OCI-LY1 (cell line): ENCODE measurements at regions not wholly inside any gene's neighbourhood (a gene's known extent, or its start where the extent isn't known, plus 50 kb on each side); places are given as distances from the start of the nearest gene placed in this dataset.

Source experiments
- EZH2 ChIP-seq: fragments of 200-600 bp; sonication (generic), shearing (Covaris generic); IDR thresholded peaks from 2 replicates; pipeline ENCODE4 v1.8.0; 2017; ENCODE audit warnings: borderline replicate concordance, mixed run types, mild to moderate bottlenecking, antibody characterized with exemption, low read length, moderate library complexity, mixed read lengths
- TF ChIP-seq, protein P1 (sequence below): fragments of 200-600 bp; sonication (generic), shearing (Covaris generic); IDR thresholded peaks from 2 replicates; pipeline ENCODE4 v1.5.1; 2017; ENCODE audit warnings: mild to moderate bottlenecking, antibody characterized with exemption, low read length, moderate library complexity, mixed read lengths

DNA sequence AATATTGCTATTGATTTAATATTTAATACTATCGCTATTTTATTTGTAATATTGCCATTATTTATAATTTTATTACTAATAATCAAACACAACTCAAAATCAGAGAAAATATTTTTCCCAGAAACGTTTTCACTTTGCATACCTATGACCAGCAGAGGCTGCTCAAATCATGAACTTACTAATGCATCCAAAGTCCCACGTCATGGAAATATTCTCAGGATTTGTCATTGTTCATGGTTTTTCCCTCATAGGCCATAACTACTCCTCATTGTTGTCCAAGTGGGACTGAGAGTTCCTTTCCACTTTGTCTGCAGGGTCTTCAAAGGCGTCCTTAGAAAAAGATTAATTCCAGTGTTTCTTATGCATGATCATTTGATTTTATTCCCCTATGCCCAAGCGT lies 344.8 kb downstream of the THBS2 start:
- TF ChIP-seq, protein P1, sequence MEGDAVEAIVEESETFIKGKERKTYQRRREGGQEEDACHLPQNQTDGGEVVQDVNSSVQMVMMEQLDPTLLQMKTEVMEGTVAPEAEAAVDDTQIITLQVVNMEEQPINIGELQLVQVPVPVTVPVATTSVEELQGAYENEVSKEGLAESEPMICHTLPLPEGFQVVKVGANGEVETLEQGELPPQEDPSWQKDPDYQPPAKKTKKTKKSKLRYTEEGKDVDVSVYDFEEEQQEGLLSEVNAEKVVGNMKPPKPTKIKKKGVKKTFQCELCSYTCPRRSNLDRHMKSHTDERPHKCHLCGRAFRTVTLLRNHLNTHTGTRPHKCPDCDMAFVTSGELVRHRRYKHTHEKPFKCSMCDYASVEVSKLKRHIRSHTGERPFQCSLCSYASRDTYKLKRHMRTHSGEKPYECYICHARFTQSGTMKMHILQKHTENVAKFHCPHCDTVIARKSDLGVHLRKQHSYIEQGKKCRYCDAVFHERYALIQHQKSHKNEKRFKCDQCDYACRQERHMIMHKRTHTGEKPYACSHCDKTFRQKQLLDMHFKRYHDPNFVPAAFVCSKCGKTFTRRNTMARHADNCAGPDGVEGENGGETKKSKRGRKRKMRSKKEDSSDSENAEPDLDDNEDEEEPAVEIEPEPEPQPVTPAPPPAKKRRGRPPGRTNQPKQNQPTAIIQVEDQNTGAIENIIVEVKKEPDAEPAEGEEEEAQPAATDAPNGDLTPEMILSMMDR = no peak
- no peak for TF ChIP-seq EZH2
